ENCODE measurements at regions not wholly inside any gene's neighbourhood (a gene's known extent, or its start where the extent isn't known, plus 50 kb on each side); places are given as distances from the start of the nearest gene placed in this dataset.

DNA sequence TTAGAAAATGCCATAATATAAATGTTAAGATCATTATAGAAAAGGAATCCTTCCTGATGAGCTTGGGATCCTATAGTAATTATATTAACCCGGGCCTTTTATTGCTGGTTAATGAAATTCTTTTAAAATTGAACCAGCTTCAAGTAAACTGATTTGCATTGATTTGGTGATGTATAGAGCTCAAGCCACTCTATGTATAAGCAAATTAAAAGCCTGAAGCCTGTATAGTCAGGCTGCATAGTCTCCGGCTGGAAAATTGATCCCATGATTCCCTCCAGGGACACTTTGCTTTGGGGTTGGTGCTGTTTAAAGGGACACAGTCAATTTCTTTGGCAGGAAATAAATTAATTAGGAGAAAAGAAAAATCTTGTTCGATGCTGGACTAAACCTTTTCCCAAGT lies 199.1 kb downstream of the HERPUD2 start:
- TF ChIP-seq, protein P1, sequence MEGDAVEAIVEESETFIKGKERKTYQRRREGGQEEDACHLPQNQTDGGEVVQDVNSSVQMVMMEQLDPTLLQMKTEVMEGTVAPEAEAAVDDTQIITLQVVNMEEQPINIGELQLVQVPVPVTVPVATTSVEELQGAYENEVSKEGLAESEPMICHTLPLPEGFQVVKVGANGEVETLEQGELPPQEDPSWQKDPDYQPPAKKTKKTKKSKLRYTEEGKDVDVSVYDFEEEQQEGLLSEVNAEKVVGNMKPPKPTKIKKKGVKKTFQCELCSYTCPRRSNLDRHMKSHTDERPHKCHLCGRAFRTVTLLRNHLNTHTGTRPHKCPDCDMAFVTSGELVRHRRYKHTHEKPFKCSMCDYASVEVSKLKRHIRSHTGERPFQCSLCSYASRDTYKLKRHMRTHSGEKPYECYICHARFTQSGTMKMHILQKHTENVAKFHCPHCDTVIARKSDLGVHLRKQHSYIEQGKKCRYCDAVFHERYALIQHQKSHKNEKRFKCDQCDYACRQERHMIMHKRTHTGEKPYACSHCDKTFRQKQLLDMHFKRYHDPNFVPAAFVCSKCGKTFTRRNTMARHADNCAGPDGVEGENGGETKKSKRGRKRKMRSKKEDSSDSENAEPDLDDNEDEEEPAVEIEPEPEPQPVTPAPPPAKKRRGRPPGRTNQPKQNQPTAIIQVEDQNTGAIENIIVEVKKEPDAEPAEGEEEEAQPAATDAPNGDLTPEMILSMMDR (IDR thresholded peaks at IDR 0.05; ENCODE audit: low read length), result no peak
- TF ChIP-seq EZH2 (IDR thresholded peaks at IDR 0.05; ENCODE audit: borderline replicate concordance, low read length), result no peak

All from OCI-LY1 (cell line).